CD14-positive monocyte (primary cell): ENCODE measurements at regions not wholly inside any gene's neighbourhood (a gene's known extent, or its start where the extent isn't known, plus 50 kb on each side); places are given as distances from the start of the nearest gene placed in this dataset.

ENCODE experiments used
- DNase-seq, 3 donors: peaks; one replicate each; pipeline ENCODE4 v3.0.0-alpha.2; 2011 to 2022
- H2AFZ ChIP-seq: 2 replicates; pipeline ENCODE4 v1.6.0; 2012; ENCODE audit warnings: mild to moderate bottlenecking, low read depth, low read length, inconsistent platforms; ENCODE audit not compliant: insufficient read depth, poor library complexity, severe bottlenecking
- H3K27ac ChIP-seq, 2 donors: 1 replicate in 1 of 2; 2 replicates in 1 of 2; pipeline ENCODE4 v1.5.1; 2012 to 2013; ENCODE audit warnings: low read length in 2 of 2, control low read depth in 1 of 2, inconsistent platforms in 1 of 2, low read depth in 1 of 2, mild to moderate bottlenecking in 1 of 2
- H3K27me3 ChIP-seq, 2 donors: one replicate each; pipeline versions ENCODE4 v1.6.0 to v1.6.1; 2011 to 2013; ENCODE audit warnings: low read length in 2 of 2; ENCODE audit not compliant: control insufficient read depth in 2 of 2, insufficient read depth in 2 of 2
- H3K36me3 ChIP-seq, 2 donors: replicated peaks in 1 of 2; 1 replicate in 1 of 2; 2 replicates in 1 of 2; pipeline versions ENCODE4 v1.5.1 to v1.6.1; 2012 to 2013; ENCODE audit warnings: low read length in 2 of 2, control low read depth in 1 of 2, inconsistent platforms in 1 of 2, mild to moderate bottlenecking in 1 of 2; ENCODE audit not compliant: insufficient read depth in 2 of 2, control insufficient read depth in 1 of 2
- H3K4me1 ChIP-seq, 2 donors: 1 replicate in 1 of 2; 2 replicates in 1 of 2; pipeline versions ENCODE4 v1.5.1 to v1.6.1; 2012 to 2013; ENCODE audit warnings: low read length in 2 of 2, control low read depth in 1 of 2, inconsistent platforms in 1 of 2, mild to moderate bottlenecking in 1 of 2, moderate library complexity in 1 of 2; ENCODE audit not compliant: insufficient read depth in 2 of 2, control insufficient read depth in 1 of 2
- H3K4me2 ChIP-seq: replicated peaks from 2 replicates; pipeline ENCODE3; 2012; ENCODE audit warnings: low read length, moderate library complexity, mild to moderate bottlenecking; ENCODE audit not compliant: poor library complexity, severe bottlenecking; ENCODE audit errors: extremely low read depth
- H3K4me3 ChIP-seq, 3 experiments: fragments of 200-600 bp in 1 of 3; sonication (generic) in 1 of 3; replicated peaks in 1 of 3; 1 replicate in 2 of 3; 2 replicates in 1 of 3; pipeline ENCODE4 v1.5.1; 2011 to 2013; ENCODE audit warnings: low read length in 3 of 3, mild to moderate bottlenecking in 3 of 3, control low read depth in 2 of 3, low read depth in 2 of 3, inconsistent platforms in 1 of 3, moderate library complexity in 1 of 3
- H3K79me2 ChIP-seq: 2 replicates; pipeline ENCODE4 v1.6.0; 2012; ENCODE audit warnings: mild to moderate bottlenecking, control low read depth, inconsistent platforms, low read length, moderate library complexity; ENCODE audit not compliant: insufficient read depth
- H3K9ac ChIP-seq: 2 replicates; pipeline ENCODE4 v1.6.0; 2017; ENCODE audit warnings: low read length, mild to moderate bottlenecking; ENCODE audit not compliant: insufficient read depth, poor library complexity, severe bottlenecking
- H3K9me3 ChIP-seq, 2 donors: replicated peaks in 1 of 2; 1 replicate in 1 of 2; 2 replicates in 1 of 2; pipeline versions ENCODE4 v1.5.1 to v1.6.1; 2012 to 2013; ENCODE audit warnings: low read length in 2 of 2, control low read depth in 1 of 2; ENCODE audit not compliant: control insufficient read depth in 1 of 2, insufficient read depth in 1 of 2
- H4K20me1 ChIP-seq: 2 replicates; pipeline ENCODE4 v1.6.0; 2012; ENCODE audit warnings: mild to moderate bottlenecking, low read length, control low read depth, moderate library complexity; ENCODE audit not compliant: insufficient read depth
- H3K27ac Mint-ChIP-seq, 7 donors: one replicate each; pipeline ENCODE4 v1.8.0; 2020; ENCODE audit warnings: mild to moderate bottlenecking in 7 of 7, mixed read lengths in 7 of 7, moderate library complexity in 6 of 7, inconsistent platforms in 2 of 7
- H3K27me3 Mint-ChIP-seq, 3 donors: one replicate each; pipeline ENCODE4 v1.8.0; 2021 to 2022; ENCODE audit warnings: low read depth in 3 of 3, mild to moderate bottlenecking in 3 of 3, mixed read lengths in 3 of 3, moderate library complexity in 3 of 3, inconsistent platforms in 1 of 3
- H3K36me3 Mint-ChIP-seq, 2 donors: one replicate each; pipeline ENCODE4 v1.8.0; 2020; ENCODE audit warnings: mixed read lengths in 2 of 2, inconsistent platforms in 1 of 2, mild to moderate bottlenecking in 1 of 2
- H3K4me1 Mint-ChIP-seq: one replicate; pipeline ENCODE4 v1.8.0; 2020; ENCODE audit warnings: mild to moderate bottlenecking, mixed read lengths
- H3K4me3 Mint-ChIP-seq, 2 donors: one replicate each; pipeline ENCODE4 v1.8.0; 2020; ENCODE audit warnings: mild to moderate bottlenecking in 2 of 2, mixed read lengths in 2 of 2, moderate library complexity in 1 of 2
- H3K9me3 Mint-ChIP-seq, 7 donors: one replicate each; pipeline ENCODE4 v1.8.0; 2020 to 2022; ENCODE audit warnings: mixed read lengths in 7 of 7, mild to moderate bottlenecking in 6 of 7, moderate library complexity in 6 of 7, inconsistent platforms in 2 of 7
- CTCF ChIP-seq: fragments of 200-600 bp; IDR thresholded peaks from one replicate; pipeline ENCODE4 v1.8.0; 2022; ENCODE audit warnings: antibody characterized with exemption, mild to moderate bottlenecking
- WGBS: methylation state at CpG from one replicate; pipeline ENCODE4 v1.1.5; 2013; ENCODE audit warnings: missing lambda C conversion rate; ENCODE audit not compliant: insufficient coverage; 5-methylcytosine and 5-hydroxymethylcytosine counted together
- intact Hi-C, 2 donors: fragments of 100-400 bp; cut with micrococcal nuclease; formaldehyde crosslinking; loops; one replicate each; pipeline versions ENCODE4 v1.15.0 to v1.15.1; 2023

- H4K20me1 ChIP-seq, result no peaks in the 10 kb centered on the region
- H3K9ac ChIP-seq, result no peak overlapping the region
- no peak for TF ChIP-seq CTCF
- no peak overlapping the region for H3K27ac ChIP-seq
- H2AFZ ChIP-seq, result no peak overlapping the region
- no peaks in the 10 kb centered on the region for H3K79me2 ChIP-seq
- Mint-ChIP-seq H3K27ac (no peak overlapping the region), H3K4me1 (no peaks in the 10 kb centered on the region), H3K36me3 (no peaks in the 10 kb centered on the region), H3K27me3 (peaks cover 2 to 9% (median 3%) of the 10 kb centered on the region in 3 donors), H3K4me3 (no peak overlapping the region), H3K9me3 (no peaks in the 10 kb centered on the region)
- H3K9me3 ChIP-seq, result no peaks in the 10 kb centered on the region
- no peak overlapping the region for H3K4me2 ChIP-seq
- intact Hi-C loops, result no loop called here
- no peak for DNase-seq
- no CpG with 5 or more reads among the region's 5 CpGs for WGBS
- no peaks in the 10 kb centered on the region for H3K36me3 ChIP-seq
- H3K4me3 ChIP-seq, result no peak overlapping the region
- no peaks in the 10 kb centered on the region for H3K4me1 ChIP-seq
- no peaks in the 10 kb centered on the region for H3K27me3 ChIP-seq
Measured at GRCh38 chr15:66634540-66634939, 67.5 kb upstream of the SMAD6 start.

- Mint-ChIP-seq H3K9me3 (no peaks in the 10 kb centered on the region), H3K4me3 (no peak overlapping the region), H3K27me3 (peaks cover 2 to 9% (median 3%) of the 10 kb centered on the region in 3 donors), H3K36me3 (no peaks in the 10 kb centered on the region), H3K27ac (peak overlapping the region in 1 of 7 donors; percentile 6), H3K4me1 (no peaks in the 10 kb centered on the region)
- Histone ChIP-seq H3K9me3 (no peaks in the 10 kb centered on the region), H3K4me2 (no peak overlapping the region), H3K36me3 (no peaks in the 10 kb centered on the region), H3K9ac (no peak overlapping the region), H3K27ac (no peak overlapping the region), H3K4me1 (no peaks in the 10 kb centered on the region), H2AFZ (no peak overlapping the region), H3K79me2 (no peaks in the 10 kb centered on the region), H3K27me3 (no peaks in the 10 kb centered on the region), H4K20me1 (no peaks in the 10 kb centered on the region), H3K4me3 (no peak overlapping the region)
- WGBS, result no CpG with 5 or more reads among the region's 5 CpGs
- intact Hi-C loops, result no loop called here
- TF ChIP-seq CTCF, result no peak
- DNase-seq, result no peak
Measured at GRCh38 chr15:66635006-66635405, 67.0 kb upstream of the SMAD6 start.
